Kidney (tissue), 13 donors: ENCODE measurements at regions not wholly inside any gene's neighbourhood (a gene's known extent, or its start where the extent isn't known, plus 50 kb on each side); places are given as distances from the start of the nearest gene placed in this dataset.

Source experiments
- DNase-seq, 5 donors: peaks; one replicate each; pipeline ENCODE4 v3.0.0-alpha.2; 2013 to 2020
- FAIRE-seq: peaks from 2 replicates; lab custom pipeline; 2012; peaks lifted over from hg19 to GRCh38; lab: Jason Lieb, UNC
- H3K27ac ChIP-seq, 2 donors: one replicate each; pipeline ENCODE4 v1.7.0; 2013; ENCODE audit warnings: low read depth in 2 of 2, low read length in 2 of 2, inconsistent platforms in 1 of 2
- H3K27me3 ChIP-seq: one replicate; pipeline ENCODE4 v1.7.1; 2013; ENCODE audit warnings: low read length, inconsistent platforms; ENCODE audit not compliant: control insufficient read depth, insufficient read depth
- H3K36me3 ChIP-seq, 3 donors: one replicate each; pipeline versions ENCODE4 v1.7.0 to v1.7.1; 2013; ENCODE audit warnings: low read length in 3 of 3, control low read depth in 1 of 3, inconsistent platforms in 1 of 3; ENCODE audit not compliant: insufficient read depth in 3 of 3, control insufficient read depth in 2 of 3
- H3K4me1 ChIP-seq, 3 donors: one replicate each; pipeline versions ENCODE4 v1.7.0 to v1.7.1; 2013; ENCODE audit warnings: low read length in 3 of 3, inconsistent platforms in 1 of 3, low read depth in 1 of 3; ENCODE audit not compliant: control insufficient read depth in 2 of 3, insufficient read depth in 2 of 3
- H3K4me3 ChIP-seq, 3 donors: one replicate each; pipeline versions ENCODE4 v1.7.0 to v1.8.1; 2013; ENCODE audit warnings: low read length in 3 of 3, control low read depth in 1 of 3, inconsistent platforms in 1 of 3
- H3K9ac ChIP-seq, 3 donors: one replicate each; pipeline versions ENCODE4 v1.7.0 to v1.7.1; 2013; ENCODE audit warnings: low read length in 3 of 3, control low read depth in 1 of 3, inconsistent platforms in 1 of 3
- H3K9me3 ChIP-seq, 3 donors: one replicate each; pipeline versions ENCODE4 v1.7.0 to v1.7.1; 2013; ENCODE audit warnings: low read length in 3 of 3, control low read depth in 1 of 3, inconsistent platforms in 1 of 3; ENCODE audit not compliant: control insufficient read depth in 2 of 3, insufficient read depth in 1 of 3
- intact Hi-C: fragments of 100-400 bp; cut with DNase I; formaldehyde crosslinking; loops from one replicate; pipeline ENCODE4 v1.11.1; 2022
- TF ChIP-seq, protein P1 (sequence below): IDR thresholded peaks from 3 replicates; pipeline ENCODE4 v1.5.1; 2012; ENCODE audit warnings: mild to moderate bottlenecking, moderate library complexity, borderline replicate concordance; ENCODE audit not compliant: insufficient read depth; ENCODE audit errors: extremely low read depth
- donor health status: control.
- donor health status: control.
- donor health status: control.
- donor health status: control.
- donor health status: control.
- donor health status: DM: yes; HTN: yes; CAD: no.
- donor health status: Normal renal cell carcinoma (clear cell type).

- intact Hi-C loops, result no loop called here
- no peak overlapping the region for H3K9ac ChIP-seq
- no peak for FAIRE-seq
- no peaks in the 10 kb centered on the region for H3K9me3 ChIP-seq
- H3K27me3 ChIP-seq, result no peaks in the 10 kb centered on the region
- no peak overlapping the region for H3K27ac ChIP-seq
- no peaks in the 10 kb centered on the region for H3K4me1 ChIP-seq
- TF ChIP-seq, protein P1, sequence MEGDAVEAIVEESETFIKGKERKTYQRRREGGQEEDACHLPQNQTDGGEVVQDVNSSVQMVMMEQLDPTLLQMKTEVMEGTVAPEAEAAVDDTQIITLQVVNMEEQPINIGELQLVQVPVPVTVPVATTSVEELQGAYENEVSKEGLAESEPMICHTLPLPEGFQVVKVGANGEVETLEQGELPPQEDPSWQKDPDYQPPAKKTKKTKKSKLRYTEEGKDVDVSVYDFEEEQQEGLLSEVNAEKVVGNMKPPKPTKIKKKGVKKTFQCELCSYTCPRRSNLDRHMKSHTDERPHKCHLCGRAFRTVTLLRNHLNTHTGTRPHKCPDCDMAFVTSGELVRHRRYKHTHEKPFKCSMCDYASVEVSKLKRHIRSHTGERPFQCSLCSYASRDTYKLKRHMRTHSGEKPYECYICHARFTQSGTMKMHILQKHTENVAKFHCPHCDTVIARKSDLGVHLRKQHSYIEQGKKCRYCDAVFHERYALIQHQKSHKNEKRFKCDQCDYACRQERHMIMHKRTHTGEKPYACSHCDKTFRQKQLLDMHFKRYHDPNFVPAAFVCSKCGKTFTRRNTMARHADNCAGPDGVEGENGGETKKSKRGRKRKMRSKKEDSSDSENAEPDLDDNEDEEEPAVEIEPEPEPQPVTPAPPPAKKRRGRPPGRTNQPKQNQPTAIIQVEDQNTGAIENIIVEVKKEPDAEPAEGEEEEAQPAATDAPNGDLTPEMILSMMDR, result no peak
- H3K36me3 ChIP-seq, result no peaks in the 10 kb centered on the region
- no peak for DNase-seq
- no peak overlapping the region for H3K4me3 ChIP-seq
Measured at GRCh38 chr1:34547046-34547674, 207.7 kb upstream of the GJB5 start.

- Histone ChIP-seq H3K27me3 (no peaks in the 10 kb centered on the region), H3K36me3 (no peaks in the 10 kb centered on the region), H3K9ac (no peak overlapping the region), H3K9me3 (no peaks in the 10 kb centered on the region), H3K4me1 (no peaks in the 10 kb centered on the region), H3K27ac (no peak overlapping the region), H3K4me3 (no peak overlapping the region)
- TF ChIP-seq, protein P1, result no peak
- FAIRE-seq (no peak), DNase-seq (no peak)
- intact Hi-C loops, result no loop called here
Measured at GRCh38 chr1:34549199-34549598, 205.6 kb upstream of the GJB5 start.

DNA sequence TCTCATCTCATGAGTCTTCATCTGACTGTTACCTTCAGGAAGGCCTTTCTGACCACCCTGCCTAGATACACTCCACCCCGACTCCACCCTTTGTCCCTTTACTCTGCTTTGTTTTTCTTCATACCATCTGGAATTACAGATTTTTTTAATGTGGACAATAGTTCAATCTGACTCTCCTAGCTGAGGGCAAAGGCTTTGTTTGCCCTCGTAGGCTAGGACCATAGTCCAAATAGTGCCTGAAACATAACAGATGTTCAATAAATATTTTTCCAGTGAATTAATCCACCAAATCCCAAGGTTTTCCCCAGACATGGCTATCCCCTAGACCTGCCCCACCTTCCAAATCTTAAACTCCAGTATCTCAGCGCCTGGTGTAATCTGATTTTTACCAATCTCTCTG is 176.5 kb upstream of the GJB5 start:
- no peak for FAIRE-seq
- no peak overlapping the region for H3K4me3 ChIP-seq

More for the DNA sequence above, 176.5 kb upstream of the GJB5 start:
- TF ChIP-seq, protein P1, result no peak
- Histone ChIP-seq H3K27ac (no peak overlapping the region), H3K4me1 (no peaks in the 10 kb centered on the region), H3K36me3 (no peaks in the 10 kb centered on the region), H3K9ac (no peak overlapping the region), H3K27me3 (no peaks in the 10 kb centered on the region), H3K9me3 (peaks cover 0 to 8% (median 0%) of the 10 kb centered on the region in 3 donors)
- DNase-seq, result no peak
- intact Hi-C loops, result no loop called here
